HL-60 (cell line): ENCODE measurements at regions not wholly inside any gene's neighbourhood (a gene's known extent, or its start where the extent isn't known, plus 50 kb on each side); places are given as distances from the start of the nearest gene placed in this dataset.

Experiments used
- DNase-seq, 2 experiments: peaks; one replicate each; pipeline ENCODE4 v3.0.0-alpha.2; 2010 to 2020; ENCODE audit warnings: low read depth in 1 of 2, low spot score in 1 of 2
- H3K27ac ChIP-seq: fragments of 250-450 bp; sonication (Bioruptor Pico); replicated peaks from 2 replicates; pipeline ENCODE4 v1.5.1; 2020; ENCODE audit warnings: mild to moderate bottlenecking, moderate library complexity
- H3K27me3 ChIP-seq: fragments of 250-450 bp; sonication (Bioruptor Pico); 2 replicates; pipeline ENCODE4 v1.5.1; 2021; ENCODE audit warnings: mild to moderate bottlenecking, moderate library complexity; ENCODE audit not compliant: insufficient read depth, poor library complexity, severe bottlenecking
- H3K4me3 ChIP-seq: replicated peaks from 2 replicates; pipeline ENCODE4 v1.5.1; 2011; ENCODE audit warnings: mild to moderate bottlenecking, control low read depth, low read length; ENCODE audit not compliant: insufficient read depth
- CTCF ChIP-seq: IDR thresholded peaks from one replicate; pipeline ENCODE4 v1.5.1; 2011; ENCODE audit warnings: low read length, control low read depth, inconsistent platforms; ENCODE audit not compliant: insufficient read depth
- GABPA ChIP-seq: IDR thresholded peaks from 2 replicates; pipeline ENCODE4 v1.6.1; 2012; ENCODE audit warnings: low read depth
- POLR2AphosphoS5 ChIP-seq: IDR thresholded peaks from 2 replicates; pipeline ENCODE4 v1.6.1; 2012; ENCODE audit warnings: low read depth
- SPI1 ChIP-seq: IDR thresholded peaks from 2 replicates; pipeline ENCODE4 v1.6.1; 2012; ENCODE audit warnings: low read depth, mild to moderate bottlenecking, borderline replicate concordance
- TF ChIP-seq, protein P1 (sequence below): IDR thresholded peaks from 2 replicates; pipeline ENCODE4 v1.6.1; 2012; ENCODE audit warnings: low read depth; ENCODE audit not compliant: insufficient replicate concordance

- no peak for TF ChIP-seq SPI1
- no peak for TF ChIP-seq GABPA
- TF ChIP-seq, protein P1, sequence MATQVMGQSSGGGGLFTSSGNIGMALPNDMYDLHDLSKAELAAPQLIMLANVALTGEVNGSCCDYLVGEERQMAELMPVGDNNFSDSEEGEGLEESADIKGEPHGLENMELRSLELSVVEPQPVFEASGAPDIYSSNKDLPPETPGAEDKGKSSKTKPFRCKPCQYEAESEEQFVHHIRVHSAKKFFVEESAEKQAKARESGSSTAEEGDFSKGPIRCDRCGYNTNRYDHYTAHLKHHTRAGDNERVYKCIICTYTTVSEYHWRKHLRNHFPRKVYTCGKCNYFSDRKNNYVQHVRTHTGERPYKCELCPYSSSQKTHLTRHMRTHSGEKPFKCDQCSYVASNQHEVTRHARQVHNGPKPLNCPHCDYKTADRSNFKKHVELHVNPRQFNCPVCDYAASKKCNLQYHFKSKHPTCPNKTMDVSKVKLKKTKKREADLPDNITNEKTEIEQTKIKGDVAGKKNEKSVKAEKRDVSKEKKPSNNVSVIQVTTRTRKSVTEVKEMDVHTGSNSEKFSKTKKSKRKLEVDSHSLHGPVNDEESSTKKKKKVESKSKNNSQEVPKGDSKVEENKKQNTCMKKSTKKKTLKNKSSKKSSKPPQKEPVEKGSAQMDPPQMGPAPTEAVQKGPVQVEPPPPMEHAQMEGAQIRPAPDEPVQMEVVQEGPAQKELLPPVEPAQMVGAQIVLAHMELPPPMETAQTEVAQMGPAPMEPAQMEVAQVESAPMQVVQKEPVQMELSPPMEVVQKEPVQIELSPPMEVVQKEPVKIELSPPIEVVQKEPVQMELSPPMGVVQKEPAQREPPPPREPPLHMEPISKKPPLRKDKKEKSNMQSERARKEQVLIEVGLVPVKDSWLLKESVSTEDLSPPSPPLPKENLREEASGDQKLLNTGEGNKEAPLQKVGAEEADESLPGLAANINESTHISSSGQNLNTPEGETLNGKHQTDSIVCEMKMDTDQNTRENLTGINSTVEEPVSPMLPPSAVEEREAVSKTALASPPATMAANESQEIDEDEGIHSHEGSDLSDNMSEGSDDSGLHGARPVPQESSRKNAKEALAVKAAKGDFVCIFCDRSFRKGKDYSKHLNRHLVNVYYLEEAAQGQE: no peak
Observed at GRCh38 chr20:56173438-56173837, 75.1 kb upstream of the MC3R start.

GRCh38 chr20:56174416-56174815 lies 74.1 kb upstream of the MC3R start:
- H3K27me3 ChIP-seq: no peaks in the 10 kb centered on the region
- H3K27ac ChIP-seq: no peak overlapping the region
- no peak for DNase-seq
- H3K4me3 ChIP-seq: no peak overlapping the region
- TF ChIP-seq GABPA (no peak), CTCF (no peak), POLR2AphosphoS5 (no peak), SPI1 (no peak)
- TF ChIP-seq, protein P1: no peak

More at GRCh38 chr20:56173438-56173837, 75.1 kb upstream of the MC3R start:
- H3K4me3 ChIP-seq: no peak overlapping the region
- no peaks in the 10 kb centered on the region for H3K27me3 ChIP-seq
- DNase-seq: no peak
- no peak overlapping the region for H3K27ac ChIP-seq

DNA sequence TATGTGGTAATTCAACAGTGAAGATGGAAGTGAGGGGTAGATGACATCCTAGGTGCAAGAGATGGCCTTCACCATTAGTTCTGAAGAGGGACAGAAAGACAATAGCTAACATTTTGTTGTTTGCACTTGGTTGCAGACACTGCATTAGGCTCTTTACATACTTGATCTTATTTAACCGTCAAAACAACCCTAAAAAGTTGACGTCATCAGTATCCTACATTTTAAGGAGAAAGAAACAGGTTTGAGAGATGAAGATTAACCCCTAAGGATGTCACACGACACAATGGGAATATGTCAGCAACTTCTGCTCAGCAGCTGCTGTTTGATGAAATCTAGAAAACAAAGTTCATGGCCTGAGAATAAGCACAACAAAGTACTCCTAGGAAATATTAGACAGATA lies 72.6 kb upstream of the MC3R start:
- no peak overlapping the region for H3K4me3 ChIP-seq
- H3K27me3 ChIP-seq: no peaks in the 10 kb centered on the region
- TF ChIP-seq CTCF (no peak), POLR2AphosphoS5 (no peak), GABPA (no peak), SPI1 (no peak)
- TF ChIP-seq, protein P1: no peak
- no peak overlapping the region for H3K27ac ChIP-seq
- no peak for DNase-seq

DNA sequence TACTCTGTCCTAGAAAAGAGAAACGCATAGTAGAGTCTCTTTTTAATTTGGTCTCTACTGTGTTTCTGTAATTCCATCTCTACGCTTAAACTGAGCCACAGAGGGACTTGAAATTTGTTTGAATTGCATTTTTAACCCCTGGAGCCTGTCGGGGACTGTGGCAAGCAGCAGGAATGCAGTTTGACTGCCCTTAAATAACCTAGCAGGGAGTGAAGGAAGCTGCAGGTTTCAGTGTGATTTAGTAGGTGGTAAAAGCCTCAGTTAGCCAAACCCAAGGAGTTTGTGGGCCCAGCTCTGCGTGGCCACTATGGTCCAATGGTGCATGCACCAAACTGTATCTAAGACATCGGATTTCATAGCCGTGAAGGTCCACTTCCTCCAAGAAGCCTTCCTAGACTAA lies 70.3 kb upstream of the MC3R start:
- no peak for DNase-seq
- no peak for TF ChIP-seq POLR2AphosphoS5
- TF ChIP-seq GABPA: no peak
- no peak for TF ChIP-seq SPI1
- TF ChIP-seq CTCF: no peak
- TF ChIP-seq, protein P1: no peak
- Histone ChIP-seq H3K4me3 (no peak overlapping the region), H3K27ac (no peak overlapping the region), H3K27me3 (no peaks in the 10 kb centered on the region)
